WTC11 (cell line): ENCODE measurements at regions not wholly inside any gene's neighbourhood (a gene's known extent, or its start where the extent isn't known, plus 50 kb on each side); places are given as distances from the start of the nearest gene placed in this dataset.

Experiments
- E2F1 ChIP-seq: sonication (generic); formaldehyde crosslinking; IDR thresholded peaks from 2 replicates; pipeline ENCODE4 v1.8.0; 2022; ENCODE audit warnings: mild to moderate bottlenecking, missing genetic modification reagents
- E2F4 ChIP-seq: sonication (generic); formaldehyde crosslinking; IDR thresholded peaks from 2 replicates; pipeline ENCODE4 v1.8.1; 2022; ENCODE audit warnings: low read depth, mild to moderate bottlenecking, moderate library complexity, missing genetic modification reagents, borderline replicate concordance
- SMAD3 ChIP-seq: sonication (generic); formaldehyde crosslinking; IDR thresholded peaks from 2 replicates; pipeline ENCODE4 v1.8.0; 2022; ENCODE audit warnings: missing genetic modification reagents, mild to moderate bottlenecking, borderline replicate concordance
- ZNF532 ChIP-seq: fragments of 250-450 bp; sonication (Bioruptor Pico); IDR thresholded peaks from 2 replicates; pipeline ENCODE4 v1.9.0; 2021; ENCODE audit warnings: mild to moderate bottlenecking, borderline replicate concordance

GRCh38 chr2:53572696-53573095 lies 194.9 kb upstream of the CHAC2 start:
- TF ChIP-seq E2F1 (no peak), SMAD3 (CRISPR knock-in tag) (no peak), ZNF532 (CRISPR knock-in tag) (no peak), E2F4 (CRISPR knock-in tag) (no peak)
